NK-92 treated with Interleukin-12 subunit alpha and Interleukin-12 subunit beta, amount 100 ng/mL, for 24 hours (cell line): ENCODE measurements at regions not wholly inside any gene's neighbourhood (a gene's known extent, or its start where the extent isn't known, plus 50 kb on each side); places are given as distances from the start of the nearest gene placed in this dataset.
"Not testable (repeated sequence)": the region's sequence is repeated elsewhere in the genome, so short reads cannot be mapped to it uniquely, and the experiment has no call there.

Source experiments
- DNase-seq: peaks from one replicate; lab custom pipeline; 2025; lab: John Stamatoyannopoulos, UW

GRCh38 chr20:40278673-40279072, 410.4 kb downstream of the MAFB start:
- no peak for DNase-seq

DNA sequence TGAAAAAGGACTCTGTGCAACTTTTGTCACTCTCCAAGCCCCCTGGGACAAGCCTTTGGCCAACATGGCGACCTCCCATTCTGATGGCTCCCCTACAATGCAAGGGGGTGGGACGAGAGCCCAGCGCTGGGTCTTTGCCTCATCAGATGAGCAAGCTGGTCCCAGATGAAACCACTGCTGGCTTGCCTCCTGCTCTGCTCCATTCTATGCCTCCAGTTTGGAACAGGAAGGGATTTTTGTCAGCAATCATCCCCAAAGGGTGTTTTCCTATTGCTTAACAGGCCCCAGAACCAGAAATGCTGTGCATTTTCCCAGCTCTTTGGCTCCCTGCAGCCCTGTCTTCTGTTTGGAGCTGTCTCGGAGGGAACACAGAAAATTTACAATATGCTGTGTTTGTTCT, 412.7 kb downstream of the MAFB start:
- no peak for DNase-seq

DNA sequence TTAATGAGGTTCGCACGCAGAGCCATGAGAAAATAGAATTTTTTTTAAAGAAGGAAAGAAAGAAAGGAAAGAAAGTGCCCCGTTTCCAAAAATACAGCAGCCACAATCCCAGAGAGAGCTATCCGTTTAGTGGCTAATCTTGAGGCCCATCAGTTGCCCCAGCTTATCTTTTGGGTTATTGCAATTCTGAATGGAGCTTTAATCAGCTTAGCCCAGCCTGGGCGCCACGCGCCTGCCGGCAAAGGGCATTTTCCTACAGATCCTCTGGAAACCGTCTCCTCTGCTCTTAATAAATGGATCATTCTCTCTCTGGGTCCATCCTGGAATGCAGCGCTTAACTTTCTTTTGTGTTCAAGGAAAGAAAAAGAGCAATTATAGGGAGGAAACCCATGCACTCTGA, 413.3 kb downstream of the MAFB start:
- no peak for DNase-seq

DNA sequence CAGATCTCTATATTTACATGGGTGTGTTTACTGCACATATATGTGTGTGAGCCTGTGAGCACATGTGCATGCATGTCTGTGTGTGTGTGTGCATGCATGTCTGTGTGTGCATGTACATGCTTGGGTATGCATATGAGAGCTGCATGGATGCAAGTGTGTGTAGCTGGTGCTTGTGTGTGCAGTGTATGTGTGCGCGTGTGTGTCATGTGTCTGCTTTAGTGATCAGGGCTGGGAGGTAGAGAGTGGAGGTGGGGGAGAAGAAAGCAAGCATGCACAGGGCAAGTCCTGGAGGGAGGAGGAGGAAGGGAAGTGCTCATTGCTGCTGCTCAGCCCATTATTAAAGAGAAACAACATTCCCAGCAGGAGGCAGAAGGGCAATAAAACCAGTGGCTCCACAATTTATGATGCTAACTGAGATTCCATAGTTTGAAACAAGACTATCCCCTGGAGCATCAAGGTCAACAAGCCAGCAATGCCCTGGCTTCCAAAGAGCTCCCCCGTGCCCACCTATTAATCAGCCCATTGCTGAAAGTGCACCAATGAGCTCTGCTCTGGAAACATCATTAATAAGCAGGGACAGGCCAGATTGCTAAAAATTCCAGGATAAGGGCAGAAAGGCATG, 414.0 kb downstream of the MAFB start:
- DNase-seq = no peak

DNA sequence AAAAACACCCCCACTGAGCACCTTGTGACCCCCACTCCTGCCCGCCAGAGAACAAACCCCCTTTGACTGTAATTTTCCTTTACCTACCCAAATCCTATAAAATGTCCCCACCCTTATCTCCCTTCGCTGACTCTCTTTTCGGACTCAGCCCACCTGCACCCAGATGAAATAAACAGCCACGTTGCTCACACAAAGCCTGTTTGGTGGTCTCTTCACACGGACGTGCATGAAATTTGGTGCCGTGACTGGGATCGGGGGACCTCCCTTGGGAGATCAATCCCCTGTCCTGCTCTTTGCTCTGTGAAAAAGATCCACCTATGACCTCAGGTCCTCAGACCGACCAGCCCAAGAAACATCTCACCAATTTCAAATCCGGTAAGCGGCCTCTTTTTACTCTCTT, 419.8 kb downstream of the MAFB start:
- not testable (repeated sequence) for DNase-seq

DNA sequence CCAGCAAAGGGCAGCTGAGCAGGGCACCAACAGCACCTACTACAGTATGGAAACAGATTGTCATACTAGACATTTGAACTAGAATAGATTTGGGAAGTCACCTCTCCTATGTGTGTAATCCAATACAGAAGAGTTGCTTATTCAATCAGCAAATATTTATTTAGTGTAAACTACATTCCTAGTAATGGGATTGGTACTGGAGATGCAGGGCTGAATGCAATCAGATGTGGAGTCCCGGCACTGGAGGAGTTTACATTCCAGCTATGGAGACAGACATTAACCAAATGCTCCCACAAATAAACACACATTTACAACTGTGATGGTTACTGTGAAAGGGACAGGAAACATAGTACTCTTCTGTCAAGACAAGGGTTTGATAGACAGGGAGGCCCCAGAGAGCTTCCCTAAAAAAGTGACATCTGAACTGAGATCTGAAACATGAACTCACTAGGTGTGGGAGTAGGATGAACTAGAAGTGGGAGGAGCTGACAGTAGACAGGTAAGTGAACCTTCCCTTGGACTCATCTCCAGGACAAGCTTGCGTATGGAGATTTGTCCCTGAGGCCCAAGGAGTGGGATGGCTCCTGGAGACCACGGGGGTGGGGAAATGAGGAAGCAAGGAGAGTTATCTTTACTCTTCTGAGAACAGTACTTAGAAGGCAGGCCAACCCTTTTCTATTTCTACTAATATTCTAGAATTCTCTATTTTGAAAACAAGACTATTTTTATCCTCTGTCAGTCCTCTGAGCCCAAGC, 420.5 kb downstream of the MAFB start:
- DNase-seq = no peak

GRCh38 chr20:40265825-40266533, 423.1 kb downstream of the MAFB start:
- no peak for DNase-seq

GRCh38 chr20:40262219-40262618, 426.8 kb downstream of the MAFB start:
- DNase-seq = no peak

DNA sequence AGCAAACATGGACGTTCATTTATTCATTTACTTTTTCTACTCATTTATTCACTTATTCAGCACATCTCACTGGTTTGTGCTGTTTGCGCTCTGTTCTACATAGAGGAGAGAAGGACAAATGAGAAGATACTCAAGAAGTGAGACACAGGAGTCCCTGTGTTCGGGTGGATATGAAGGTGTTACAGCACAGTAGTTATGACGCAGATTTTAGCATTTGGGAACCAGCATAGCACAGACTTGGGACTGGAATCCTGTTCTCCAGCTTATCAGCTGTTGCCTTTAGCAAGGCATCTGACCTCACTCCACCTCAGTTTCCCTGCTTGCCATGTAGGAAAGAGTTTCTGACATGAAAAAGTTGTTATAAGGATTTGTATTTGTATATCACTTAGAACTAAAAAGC, 430.1 kb downstream of the MAFB start:
- DNase-seq = no peak

DNA sequence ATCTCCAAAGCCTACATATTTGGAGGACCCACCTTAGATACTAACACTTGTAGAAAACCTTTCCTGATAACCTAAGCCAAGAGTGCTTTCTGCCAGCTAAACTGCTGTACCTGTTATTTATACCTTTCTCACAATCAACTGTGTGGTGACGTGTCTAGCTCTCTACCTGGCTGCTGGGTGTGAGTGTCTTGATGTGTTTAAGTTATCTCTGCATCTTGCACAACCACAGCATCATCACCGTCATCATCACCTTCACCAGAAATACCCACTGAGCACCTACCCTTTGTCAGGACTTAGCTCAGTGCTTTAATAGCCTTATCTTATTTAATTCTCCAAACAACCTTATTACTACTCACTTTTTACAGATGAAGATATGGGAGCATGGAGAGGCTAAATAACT, 431.3 kb downstream of the MAFB start:
- no peak for DNase-seq

- DNase-seq = no peak
Observed at GRCh38 chr20:40255365-40255764, 433.7 kb downstream of the MAFB start.

DNA sequence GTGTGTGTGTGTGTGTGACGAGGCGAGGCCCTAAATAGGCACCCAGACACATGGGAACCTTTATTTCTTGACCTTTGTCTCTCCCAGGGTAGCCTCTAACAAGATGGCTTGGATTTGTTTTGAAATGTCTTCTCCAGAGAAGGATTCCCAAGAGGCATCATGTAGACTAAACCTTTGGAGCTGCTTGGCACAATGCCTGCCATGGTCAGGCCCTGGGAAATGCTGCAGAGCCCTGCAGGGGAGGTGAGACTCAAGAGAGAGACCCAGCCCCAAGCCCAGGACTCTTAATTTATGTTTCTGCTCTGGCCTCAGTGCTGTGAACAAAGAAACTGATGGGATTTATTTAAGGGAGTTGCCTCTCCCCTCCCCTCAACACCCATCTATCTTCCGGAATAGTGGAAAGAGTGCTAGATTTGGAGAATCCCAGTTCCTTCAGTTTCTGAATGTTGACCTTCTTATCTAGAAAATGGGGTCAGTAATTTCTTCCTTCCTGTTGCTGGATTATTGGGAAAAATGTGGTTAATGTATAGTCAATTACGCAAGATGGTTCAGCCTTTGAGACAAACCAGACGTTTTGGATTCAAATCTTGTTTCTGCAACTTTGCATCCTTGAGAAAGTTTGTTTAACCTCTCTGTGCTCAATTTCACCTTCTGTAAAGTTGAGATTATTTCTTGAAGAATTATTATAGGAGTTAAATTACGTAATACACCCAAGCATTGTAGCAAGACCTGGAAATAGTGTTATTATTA, 434.8 kb downstream of the MAFB start:
- no peak for DNase-seq

- no peak for DNase-seq
Observed at GRCh38 chr20:40251284-40251932, 437.6 kb downstream of the MAFB start.

DNA sequence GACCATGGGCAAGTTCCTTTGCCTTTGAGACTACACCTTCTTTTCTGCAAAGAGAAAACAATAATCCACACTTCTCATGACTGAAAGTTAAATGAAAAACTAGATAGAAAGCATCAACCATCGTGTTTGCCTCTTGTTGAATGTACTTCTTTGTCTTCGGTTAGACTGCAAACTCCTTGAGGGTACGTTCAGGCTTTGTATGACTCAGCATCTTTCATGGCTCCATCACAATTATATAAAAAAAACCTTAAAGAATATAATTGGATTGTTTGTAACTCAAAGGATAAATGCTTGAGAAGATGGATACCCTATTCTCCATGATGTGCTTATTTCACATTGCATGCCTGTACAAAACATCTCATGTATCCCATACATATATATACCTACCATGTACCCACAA, 439.2 kb downstream of the MAFB start:
- DNase-seq = no peak

DNA sequence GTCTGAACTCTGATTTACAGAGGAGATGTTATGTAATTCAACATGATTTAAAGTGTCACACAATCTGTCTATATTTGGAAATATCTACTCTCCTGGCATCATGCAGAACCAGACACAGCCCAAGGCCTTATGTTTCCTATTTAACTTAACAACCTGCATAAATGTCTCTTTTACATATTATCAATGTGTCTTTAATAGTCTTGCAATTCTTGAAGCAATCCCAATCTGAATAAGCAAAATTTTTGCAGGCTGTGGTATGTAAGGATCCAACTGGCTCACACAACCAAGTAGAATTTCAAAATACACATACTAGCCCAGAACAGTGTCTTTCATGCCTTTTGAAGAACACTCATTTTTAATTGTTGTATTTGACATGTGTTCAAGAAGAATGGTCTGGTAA, 443.2 kb downstream of the MAFB start:
- no peak for DNase-seq

DNA sequence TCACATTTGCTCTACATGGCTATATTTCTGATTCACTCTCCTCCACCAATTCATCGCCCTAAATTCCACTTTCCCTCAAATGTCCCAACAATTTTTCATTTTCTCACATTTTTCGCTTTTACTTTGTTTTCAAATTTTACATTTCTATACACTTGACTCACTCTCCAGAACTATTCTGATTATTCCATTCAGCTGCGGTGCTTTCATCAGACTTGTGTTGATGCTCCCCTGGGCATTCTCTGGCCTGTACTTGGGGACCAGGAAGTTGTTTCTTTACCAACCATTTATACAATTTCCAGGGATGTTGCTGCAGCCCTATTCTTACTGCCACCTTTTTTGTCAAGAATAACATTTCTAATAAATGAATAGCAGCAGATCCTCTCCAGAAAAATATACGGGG, 444.8 kb downstream of the MAFB start:
- DNase-seq = no peak

DNA sequence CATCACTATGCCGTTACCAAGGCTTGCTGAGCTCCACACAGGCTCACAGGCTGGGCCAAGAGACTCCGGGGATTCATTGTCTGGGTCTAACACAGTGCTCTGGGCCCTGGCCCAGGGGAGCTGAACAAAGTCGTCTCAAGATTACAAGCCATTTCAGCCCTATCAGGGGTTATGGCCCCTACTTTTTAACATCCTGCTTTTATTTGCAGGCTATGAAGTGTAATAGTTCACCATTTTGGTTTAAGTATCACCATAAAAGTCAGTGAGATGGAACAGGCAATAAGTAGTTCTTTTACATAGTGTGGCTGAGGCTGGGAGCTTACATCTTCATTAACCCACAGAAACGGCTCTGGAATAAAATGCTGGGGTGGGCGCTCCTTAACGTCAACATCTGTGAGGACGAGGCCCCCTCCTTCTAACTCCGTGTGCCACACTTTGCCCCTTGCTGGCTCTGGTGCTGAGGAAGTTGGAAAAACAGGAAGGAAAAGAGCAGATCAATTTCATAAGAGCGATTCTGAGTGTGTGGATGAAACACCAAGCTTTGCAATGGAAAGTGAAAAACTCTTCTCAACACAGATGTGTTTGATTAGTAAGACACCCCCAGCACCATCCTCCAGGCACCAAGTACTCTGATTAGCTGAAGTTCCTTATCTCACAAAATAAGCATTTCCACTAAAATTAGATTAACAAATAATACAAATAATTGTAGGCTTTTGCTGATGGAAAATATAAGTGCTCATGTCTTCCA, 447.3 kb downstream of the MAFB start:
- DNase-seq = no peak

DNA sequence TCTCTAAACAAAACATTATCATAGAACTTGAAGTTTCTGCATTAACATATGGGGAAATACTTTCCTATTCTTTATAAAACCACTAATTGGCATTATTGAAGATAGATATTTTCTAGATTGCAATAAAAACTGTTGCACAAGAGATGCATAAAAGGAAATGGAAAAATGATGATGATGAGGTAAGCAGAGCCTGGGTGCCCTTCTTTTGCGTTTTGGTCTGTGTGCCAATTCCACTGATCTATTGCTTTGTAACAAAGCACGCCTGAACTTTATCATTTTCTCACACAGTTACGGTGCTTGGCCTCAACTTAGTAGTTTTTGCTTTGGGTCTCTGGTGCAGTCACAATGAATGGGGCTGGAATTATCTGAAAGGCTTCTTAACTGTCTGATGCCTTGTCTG, 450.5 kb downstream of the MAFB start:
- no peak for DNase-seq

- no peak for DNase-seq
Observed at GRCh38 chr20:40234593-40234992, 454.4 kb downstream of the MAFB start.

DNA sequence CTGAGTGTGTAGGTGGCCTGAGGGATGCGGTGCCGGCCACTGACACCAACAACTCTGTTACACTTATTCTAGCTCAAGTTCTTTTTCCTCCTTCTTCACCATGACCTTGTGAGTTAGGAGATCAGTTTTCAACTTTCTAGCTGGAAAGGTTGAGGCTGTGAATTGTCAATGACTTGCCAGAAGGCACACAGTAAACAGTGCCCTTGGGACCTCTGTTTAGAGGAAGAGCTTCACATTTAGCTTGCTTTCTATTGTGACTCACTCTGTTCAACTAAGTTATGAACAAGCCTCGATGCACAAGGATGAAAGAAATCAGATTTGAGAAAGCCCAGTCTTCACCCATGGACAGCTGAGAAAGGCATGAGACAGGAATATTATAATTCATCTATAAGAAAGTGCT, 455.6 kb downstream of the MAFB start:
- DNase-seq = no peak

DNA sequence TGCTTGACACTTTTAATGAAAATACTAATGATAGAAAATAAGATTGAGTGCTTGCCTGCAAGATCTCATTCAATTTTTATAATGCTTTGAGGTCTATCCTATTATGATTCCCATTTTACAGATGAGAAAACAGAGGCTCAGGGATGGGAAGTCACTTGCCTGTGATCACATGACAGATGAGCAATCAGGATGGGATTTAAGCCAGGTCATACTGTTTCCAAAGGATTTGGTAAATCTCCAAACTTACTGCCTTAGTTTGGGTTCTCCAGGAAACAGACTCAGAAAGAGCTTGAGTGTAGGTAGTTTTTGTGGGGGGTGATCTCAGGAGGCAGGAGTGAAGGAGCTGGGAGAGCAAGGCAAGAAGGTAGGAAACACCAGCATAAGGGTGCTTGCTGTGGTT, 456.3 kb downstream of the MAFB start:
- no peak for DNase-seq
